Neural progenitor cell (in vitro differentiated cells): ENCODE measurements at regions not wholly inside any gene's neighbourhood (a gene's known extent, or its start where the extent isn't known, plus 50 kb on each side); places are given as distances from the start of the nearest gene placed in this dataset.

ENCODE experiments used
- DNase-seq: peaks from one replicate; pipeline ENCODE4 v3.0.0-alpha.2; 2016; ENCODE audit warnings: low spot score
- H2AFZ ChIP-seq: fragments of 200-600 bp; sonication (generic); replicated peaks from 2 replicates; pipeline ENCODE4 v1.6.1; 2016; ENCODE audit warnings: antibody characterized with exemption
- H3F3A ChIP-seq: fragments of 200-600 bp; sonication (generic); 2 replicates; pipeline ENCODE4 v1.6.1; 2016; ENCODE audit warnings: antibody characterized with exemption, low read depth
- H3K27ac ChIP-seq: fragments of 200-600 bp; sonication (generic); 2 replicates; pipeline ENCODE4 v1.5.1; 2016; ENCODE audit warnings: mild to moderate bottlenecking
- H3K27me3 ChIP-seq: fragments of 200-600 bp; sonication (generic); 2 replicates; pipeline ENCODE4 v1.6.1; 2016; ENCODE audit warnings: mild to moderate bottlenecking, moderate library complexity
- H3K36me3 ChIP-seq: fragments of 200-600 bp; sonication (generic); 2 replicates; pipeline ENCODE4 v1.5.1; 2016
- H3K4me1 ChIP-seq: fragments of 200-600 bp; sonication (generic); 2 replicates; pipeline ENCODE4 v1.6.1; 2016; ENCODE audit warnings: mixed run types
- H3K4me2 ChIP-seq: fragments of 200-600 bp; sonication (generic); 2 replicates; pipeline ENCODE4 v1.6.1; 2016
- H3K4me3 ChIP-seq: fragments of 200-600 bp; sonication (generic); 2 replicates; pipeline ENCODE4 v1.5.1; 2016
- H3K79me2 ChIP-seq: fragments of 200-600 bp; sonication (generic); 2 replicates; pipeline ENCODE4 v1.6.1; 2016; ENCODE audit warnings: low read depth
- H3K9ac ChIP-seq: fragments of 200-600 bp; sonication (generic); 2 replicates; pipeline ENCODE4 v1.6.1; 2016
- H3K9me3 ChIP-seq: fragments of 200-600 bp; sonication (generic); 2 replicates; pipeline ENCODE4 v1.5.1; 2016; ENCODE audit warnings: low read depth
- H4K20me1 ChIP-seq: fragments of 200-600 bp; sonication (generic); 2 replicates; pipeline ENCODE4 v1.6.1; 2016; ENCODE audit warnings: low read depth
- H3K27ac Mint-ChIP-seq: 3 replicates; pipeline ENCODE4 v1.8.0; 2021; ENCODE audit warnings: mixed read lengths
- H3K27me3 Mint-ChIP-seq: 2 replicates; pipeline ENCODE4 v1.8.0; 2022; ENCODE audit warnings: low read depth, mild to moderate bottlenecking, inconsistent platforms, moderate library complexity, mixed read lengths; ENCODE audit not compliant: insufficient read depth
- H3K36me3 Mint-ChIP-seq: 3 replicates; pipeline ENCODE4 v1.8.0; 2021; ENCODE audit warnings: mixed read lengths
- H3K4me1 Mint-ChIP-seq: 3 replicates; pipeline ENCODE4 v1.8.0; 2021; ENCODE audit warnings: mixed read lengths
- H3K4me3 Mint-ChIP-seq: 3 replicates; pipeline ENCODE4 v1.8.0; 2021; ENCODE audit warnings: mild to moderate bottlenecking, moderate library complexity, mixed read lengths
- H3K9me3 Mint-ChIP-seq: 3 replicates; pipeline ENCODE4 v1.8.0; 2020; ENCODE audit warnings: mixed read lengths
- EZH2 ChIP-seq: fragments of 200-600 bp; sonication (generic); IDR thresholded peaks from 2 replicates; pipeline ENCODE4 v1.6.1; 2017; ENCODE audit warnings: antibody characterized with exemption, mild to moderate bottlenecking, moderate library complexity
- EZH2phosphoT487 ChIP-seq: fragments of 200-600 bp; sonication (generic); IDR thresholded peaks from 2 replicates; pipeline ENCODE4 v1.6.1; 2017; ENCODE audit warnings: antibody characterized with exemption
- TF ChIP-seq, protein P1 (sequence below): fragments of 200-600 bp; sonication (generic); IDR thresholded peaks from 2 replicates; pipeline ENCODE4 v1.5.1; 2017; ENCODE audit warnings: antibody characterized with exemption, mild to moderate bottlenecking

DNA sequence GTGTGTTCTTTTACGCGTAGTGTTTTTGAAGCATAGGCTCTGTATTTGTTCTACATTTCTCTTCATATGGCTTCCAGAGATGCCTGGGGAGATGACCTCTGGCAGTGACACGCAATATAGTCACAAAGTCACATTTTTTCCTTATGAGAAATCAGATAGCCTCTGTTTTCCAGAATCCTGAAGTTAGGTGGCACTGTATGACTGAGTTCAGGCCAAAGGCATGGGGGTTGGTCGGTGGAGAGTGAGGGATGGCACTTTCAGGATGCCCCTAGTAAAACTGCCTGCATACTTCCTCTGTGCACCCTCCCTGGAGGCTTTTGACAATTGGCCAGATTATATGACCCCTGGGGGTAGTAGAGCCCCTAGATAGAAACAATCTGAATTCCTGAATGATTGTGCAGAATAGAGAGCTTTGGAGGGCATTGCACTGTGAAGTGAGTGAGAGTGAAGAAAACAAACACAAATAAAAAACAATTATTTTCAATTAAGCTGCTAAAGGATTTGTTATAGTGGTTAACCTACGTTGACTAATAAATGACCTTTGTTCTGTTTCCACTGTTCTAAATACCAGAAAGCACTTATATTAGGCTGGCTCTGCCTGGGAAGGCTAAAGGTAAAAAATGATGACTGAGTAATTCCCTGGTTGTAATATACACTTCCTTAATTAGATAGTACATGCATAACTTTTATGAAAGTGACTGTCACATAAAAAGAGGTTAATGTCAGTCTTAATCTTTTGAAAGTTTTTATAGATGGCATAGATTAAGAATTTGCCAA lies 1660.8 kb downstream of the PLA2G4A start:
- H3K79me2 ChIP-seq, result no peaks in the 10 kb centered on the region

DNA sequence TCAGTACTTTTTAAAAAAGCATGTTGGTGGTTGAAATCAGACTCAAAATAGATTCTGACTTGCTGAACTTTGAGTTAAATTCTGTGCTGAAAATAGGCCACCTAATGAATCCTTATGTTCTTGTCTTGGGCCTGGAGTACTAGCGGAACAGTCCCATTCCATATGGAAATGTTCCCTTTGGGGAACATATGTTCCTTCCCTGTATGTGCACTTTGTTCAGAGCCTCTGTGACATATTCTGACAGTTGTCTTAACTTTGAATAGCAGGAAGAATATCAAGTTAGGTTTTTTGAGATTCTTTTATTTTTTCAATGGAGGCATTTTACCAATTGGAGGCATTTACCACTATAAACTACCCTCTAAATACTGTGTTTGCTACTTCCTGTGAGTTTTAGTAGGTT lies 1667.8 kb downstream of the PLA2G4A start:
- no peaks in the 10 kb centered on the region for H3K4me1 Mint-ChIP-seq
- H3K36me3 ChIP-seq, result no peaks in the 10 kb centered on the region
- H3F3A ChIP-seq, result no peaks in the 10 kb centered on the region
- H3K27me3 Mint-ChIP-seq, result peaks cover 7% of the 10 kb centered on the region
- H3K9ac ChIP-seq, result no peak overlapping the region
- DNase-seq, result no peak
- no peaks in the 10 kb centered on the region for H4K20me1 ChIP-seq
- TF ChIP-seq EZH2 (no peak), EZH2phosphoT487 (no peak)
- TF ChIP-seq, protein P1, sequence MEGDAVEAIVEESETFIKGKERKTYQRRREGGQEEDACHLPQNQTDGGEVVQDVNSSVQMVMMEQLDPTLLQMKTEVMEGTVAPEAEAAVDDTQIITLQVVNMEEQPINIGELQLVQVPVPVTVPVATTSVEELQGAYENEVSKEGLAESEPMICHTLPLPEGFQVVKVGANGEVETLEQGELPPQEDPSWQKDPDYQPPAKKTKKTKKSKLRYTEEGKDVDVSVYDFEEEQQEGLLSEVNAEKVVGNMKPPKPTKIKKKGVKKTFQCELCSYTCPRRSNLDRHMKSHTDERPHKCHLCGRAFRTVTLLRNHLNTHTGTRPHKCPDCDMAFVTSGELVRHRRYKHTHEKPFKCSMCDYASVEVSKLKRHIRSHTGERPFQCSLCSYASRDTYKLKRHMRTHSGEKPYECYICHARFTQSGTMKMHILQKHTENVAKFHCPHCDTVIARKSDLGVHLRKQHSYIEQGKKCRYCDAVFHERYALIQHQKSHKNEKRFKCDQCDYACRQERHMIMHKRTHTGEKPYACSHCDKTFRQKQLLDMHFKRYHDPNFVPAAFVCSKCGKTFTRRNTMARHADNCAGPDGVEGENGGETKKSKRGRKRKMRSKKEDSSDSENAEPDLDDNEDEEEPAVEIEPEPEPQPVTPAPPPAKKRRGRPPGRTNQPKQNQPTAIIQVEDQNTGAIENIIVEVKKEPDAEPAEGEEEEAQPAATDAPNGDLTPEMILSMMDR, result no peak
- no peaks in the 10 kb centered on the region for H3K79me2 ChIP-seq
- no peaks in the 10 kb centered on the region for H3K4me1 ChIP-seq
- no peaks in the 10 kb centered on the region for H3K9me3 ChIP-seq
- no peak overlapping the region for H3K27ac Mint-ChIP-seq
- H3K4me3 ChIP-seq, result no peak overlapping the region
- H3K4me2 ChIP-seq, result no peak overlapping the region
- no peaks in the 10 kb centered on the region for H3K9me3 Mint-ChIP-seq
- H3K27me3 ChIP-seq, result no peaks in the 10 kb centered on the region
- H3K27ac ChIP-seq, result no peak overlapping the region
- H3K36me3 Mint-ChIP-seq, result no peaks in the 10 kb centered on the region
- no peak overlapping the region for H2AFZ ChIP-seq
- H3K4me3 Mint-ChIP-seq, result no peak overlapping the region

More for the DNA sequence above, 1660.8 kb downstream of the PLA2G4A start:
- Histone ChIP-seq H2AFZ (no peak overlapping the region), H3K27ac (no peak overlapping the region), H3K27me3 (no peaks in the 10 kb centered on the region), H3F3A (no peaks in the 10 kb centered on the region), H3K4me3 (no peak overlapping the region), H3K36me3 (no peaks in the 10 kb centered on the region), H3K4me2 (no peak overlapping the region), H4K20me1 (no peaks in the 10 kb centered on the region), H3K9me3 (no peaks in the 10 kb centered on the region), H3K9ac (no peak overlapping the region), H3K4me1 (peaks cover 5% of the 10 kb centered on the region)
- H3K9me3 Mint-ChIP-seq, result no peaks in the 10 kb centered on the region
- H3K27ac Mint-ChIP-seq, result no peak overlapping the region
- no peak for TF ChIP-seq EZH2
- TF ChIP-seq, protein P1, result peak; percentile 13
- no peak overlapping the region for H3K4me3 Mint-ChIP-seq
- H3K36me3 Mint-ChIP-seq, result no peaks in the 10 kb centered on the region
- H3K4me1 Mint-ChIP-seq, result peaks cover 7% of the 10 kb centered on the region
- DNase-seq, result peak; percentile 62
- peaks cover 2% of the 10 kb centered on the region for H3K27me3 Mint-ChIP-seq

DNA sequence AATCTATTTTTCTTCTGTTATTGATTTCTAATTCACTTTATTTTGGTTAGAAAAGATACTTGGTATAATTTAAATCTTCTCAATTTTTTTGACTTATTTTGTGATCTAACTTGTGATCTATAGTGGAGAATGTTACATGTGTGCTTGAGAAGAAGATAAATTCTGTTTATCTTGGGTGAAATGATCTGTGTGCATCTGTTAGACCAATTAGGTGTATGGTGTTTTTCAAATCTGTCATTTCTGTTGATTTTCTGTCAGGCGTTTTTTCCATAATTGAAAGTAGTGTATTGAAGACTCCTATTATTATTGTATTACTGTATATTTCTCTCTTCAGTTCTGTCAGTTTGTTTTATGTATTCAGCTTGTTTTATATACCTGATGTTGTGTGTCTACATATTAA lies 1668.3 kb downstream of the PLA2G4A start:
- H3K9ac ChIP-seq, result no peak overlapping the region
- no peaks in the 10 kb centered on the region for H3K9me3 Mint-ChIP-seq
- H3K27me3 Mint-ChIP-seq, result peaks cover 7% of the 10 kb centered on the region

More for the DNA sequence above, 1668.3 kb downstream of the PLA2G4A start:
- Mint-ChIP-seq H3K4me3 (no peak overlapping the region), H3K4me1 (no peaks in the 10 kb centered on the region), H3K27ac (no peak overlapping the region), H3K36me3 (no peaks in the 10 kb centered on the region)
- no peaks in the 10 kb centered on the region for H4K20me1 ChIP-seq
- H3F3A ChIP-seq, result no peaks in the 10 kb centered on the region
- no peaks in the 10 kb centered on the region for H3K9me3 ChIP-seq
- no peak overlapping the region for H2AFZ ChIP-seq
- H3K4me1 ChIP-seq, result no peaks in the 10 kb centered on the region
- H3K4me2 ChIP-seq, result no peak overlapping the region
- no peak overlapping the region for H3K27ac ChIP-seq
- TF ChIP-seq EZH2phosphoT487, result no peak
- no peak for TF ChIP-seq EZH2
- TF ChIP-seq, protein P1, result no peak
- H3K4me3 ChIP-seq, result no peak overlapping the region
- DNase-seq, result no peak
- H3K36me3 ChIP-seq, result no peaks in the 10 kb centered on the region
- no peaks in the 10 kb centered on the region for H3K79me2 ChIP-seq
- no peaks in the 10 kb centered on the region for H3K27me3 ChIP-seq
